ENCODE measurements at regions not wholly inside any gene's neighbourhood (a gene's known extent, or its start where the extent isn't known, plus 50 kb on each side); places are given as distances from the start of the nearest gene placed in this dataset.
A peak's percentile ranks its signal among the peaks of the same experiment; 100 is the strongest.
"Not testable (repeated sequence)": the region's sequence is repeated elsewhere in the genome, so short reads cannot be mapped to it uniquely, and the experiment has no call there.

GRCh38 chr16:31581065-31581464 is 53.4 kb downstream of the AHSP start:
- not testable (repeated sequence) for DNase-seq

GRCh38 chr16:31601737-31602384 is 74.2 kb downstream of the AHSP start:
- not testable (repeated sequence) for DNase-seq

GRCh38 chr16:31618130-31618529 is 90.4 kb downstream of the AHSP start:
- no peak for DNase-seq

- DNase-seq, result no peak
Measured at GRCh38 chr16:31636433-31636832, 108.7 kb downstream of the AHSP start.

GRCh38 chr16:31641279-31641678 is 113.6 kb downstream of the AHSP start:
- no peak for DNase-seq

GRCh38 chr16:31655674-31656073 is 128.0 kb downstream of the AHSP start:
- DNase-seq, result not testable (repeated sequence)

- DNase-seq, result no peak
Measured at GRCh38 chr16:31664683-31665482, 137.2 kb downstream of the AHSP start.

GRCh38 chr16:31674686-31675085 is 147.0 kb downstream of the AHSP start:
- no peak for DNase-seq

GRCh38 chr16:31676731-31677130 is 149.0 kb downstream of the AHSP start:
- no peak for DNase-seq

GRCh38 chr16:31678649-31679325 is 151.1 kb downstream of the AHSP start:
- DNase-seq, result no peak

GRCh38 chr16:31689331-31689730 is 161.6 kb downstream of the AHSP start:
- not testable (repeated sequence) for DNase-seq

- not testable (repeated sequence) for DNase-seq
Measured at GRCh38 chr16:31692338-31692737, 164.6 kb downstream of the AHSP start.

GRCh38 chr16:31693733-31694132 is 166.0 kb downstream of the AHSP start:
- no peak for DNase-seq

- DNase-seq, result no peak
Measured at GRCh38 chr16:31694461-31694860, 166.8 kb downstream of the AHSP start.

GRCh38 chr16:31695667-31696066 is 168.0 kb downstream of the AHSP start:
- no peak for DNase-seq

- DNase-seq, result peak; percentile 25
Measured at GRCh38 chr16:31696968-31697743, 169.5 kb downstream of the AHSP start.

GRCh38 chr16:31697744-31698125 is 170.0 kb downstream of the AHSP start:
- DNase-seq, result no peak

- no peak for DNase-seq
Measured at GRCh38 chr16:31698901-31699300, 171.2 kb downstream of the AHSP start.

- DNase-seq, result no peak
Measured at GRCh38 chr16:31699601-31700000, 171.9 kb downstream of the AHSP start.

GRCh38 chr16:31700200-31700529 is 172.5 kb downstream of the AHSP start:
- no peak for DNase-seq

GRCh38 chr16:31700530-31701388 is 172.8 kb upstream of the ZNF267 start:
- peak; percentile 88 for DNase-seq

GRCh38 chr16:31701734-31702133 is 171.9 kb upstream of the ZNF267 start:
- DNase-seq, result no peak
